ENCODE measurements at regions not wholly inside any gene's neighbourhood (a gene's known extent, or its start where the extent isn't known, plus 50 kb on each side); places are given as distances from the start of the nearest gene placed in this dataset.
"Not testable (repeated sequence)": the region's sequence is repeated elsewhere in the genome, so short reads cannot be mapped to it uniquely, and the experiment has no call there.

GRCh38 chr9:26240020-26240419 is 561.8 kb upstream of the TUSC1 start:
- no peak for DNase-seq (ENCODE audit: low read depth)

GRCh38 chr9:26237256-26237655 is 559.0 kb upstream of the TUSC1 start:
- DNase-seq (ENCODE audit: low read depth), result no peak

- no peak for DNase-seq (ENCODE audit: low read depth)
These were observed 556.6 kb upstream of the TUSC1 start for GRCh38 chr9:26234865-26235264.

- DNase-seq (ENCODE audit: low read depth), result no peak
These were observed 553.1 kb upstream of the TUSC1 start for GRCh38 chr9:26231391-26231790.

- peak; percentile 24 for DNase-seq (ENCODE audit: low read depth)
These were observed 551.2 kb upstream of the TUSC1 start for GRCh38 chr9:26229324-26230054.

GRCh38 chr9:26228273-26228672 is 550.0 kb upstream of the TUSC1 start:
- no peak for DNase-seq (ENCODE audit: low read depth)

GRCh38 chr9:26221290-26221689 is 543.0 kb upstream of the TUSC1 start:
- no peak for DNase-seq (ENCODE audit: low read depth)

- no peak for DNase-seq (ENCODE audit: low read depth)
These were observed 542.1 kb upstream of the TUSC1 start for GRCh38 chr9:26220367-26220766.

- DNase-seq (ENCODE audit: low read depth), result no peak
These were observed 541.7 kb upstream of the TUSC1 start for GRCh38 chr9:26219961-26220360.

GRCh38 chr9:26216702-26217101 is 538.5 kb upstream of the TUSC1 start:
- DNase-seq (ENCODE audit: low read depth), result peak; percentile 21

- not testable (repeated sequence) for DNase-seq (ENCODE audit: low read depth)
These were observed 536.6 kb upstream of the TUSC1 start for GRCh38 chr9:26214713-26215444.

GRCh38 chr9:26210338-26210851 is 532.2 kb upstream of the TUSC1 start:
- DNase-seq (ENCODE audit: low read depth), result peak; percentile 73

GRCh38 chr9:26205261-26205660 is 527.0 kb upstream of the TUSC1 start:
- DNase-seq (ENCODE audit: low read depth), result peak; percentile 67

- no peak for DNase-seq (ENCODE audit: low read depth)
These were observed 515.0 kb upstream of the TUSC1 start for GRCh38 chr9:26193237-26193636.

GRCh38 chr9:26191711-26192110 is 513.5 kb upstream of the TUSC1 start:
- no peak for DNase-seq (ENCODE audit: low read depth)

- peak; percentile 3 for DNase-seq (ENCODE audit: low read depth)
These were observed 503.6 kb upstream of the TUSC1 start for GRCh38 chr9:26181836-26182235.

- no peak for DNase-seq (ENCODE audit: low read depth)
These were observed 498.4 kb upstream of the TUSC1 start for GRCh38 chr9:26176628-26177027.

GRCh38 chr9:26175264-26175663 is 497.0 kb upstream of the TUSC1 start:
- DNase-seq (ENCODE audit: low read depth), result no peak

- no peak for DNase-seq (ENCODE audit: low read depth)
These were observed 494.1 kb upstream of the TUSC1 start for GRCh38 chr9:26172301-26172700.

GRCh38 chr9:26171691-26172090 is 493.4 kb upstream of the TUSC1 start:
- DNase-seq (ENCODE audit: low read depth), result no peak

- DNase-seq (ENCODE audit: low read depth), result no peak
These were observed 491.9 kb upstream of the TUSC1 start for GRCh38 chr9:26170190-26170589.

- DNase-seq (ENCODE audit: low read depth), result no peak
These were observed 491.5 kb upstream of the TUSC1 start for GRCh38 chr9:26169708-26170107.

GRCh38 chr9:26166537-26166936 is 488.3 kb upstream of the TUSC1 start:
- no peak for DNase-seq (ENCODE audit: low read depth)
